KMS-11 (cell line): ENCODE measurements at regions not wholly inside any gene's neighbourhood (a gene's known extent, or its start where the extent isn't known, plus 50 kb on each side); places are given as distances from the start of the nearest gene placed in this dataset.
A peak's percentile ranks its signal among the peaks of the same experiment; 100 is the strongest.

Experiments
- H2AFZ ChIP-seq: fragments of 200-600 bp; sonication (generic); 2 replicates; pipeline ENCODE4 v1.6.1; 2016; ENCODE audit warnings: antibody characterized with exemption, mixed run types, low read depth
- H3K27ac ChIP-seq: fragments of 200-600 bp; sonication (generic); 2 replicates; pipeline ENCODE4 v1.6.1; 2016; ENCODE audit warnings: mild to moderate bottlenecking, mixed run types
- H3K27me3 ChIP-seq: fragments of 200-600 bp; sonication (generic); 2 replicates; pipeline ENCODE4 v1.6.1; 2017; ENCODE audit warnings: mild to moderate bottlenecking, low read depth, mixed run types, moderate library complexity; ENCODE audit not compliant: insufficient read depth
- H3K36me3 ChIP-seq: fragments of 200-600 bp; sonication (generic); 2 replicates; pipeline ENCODE4 v1.6.1; 2017; ENCODE audit warnings: mild to moderate bottlenecking, mixed run types; ENCODE audit not compliant: insufficient read depth
- H3K4me1 ChIP-seq: fragments of 200-600 bp; sonication (generic); 2 replicates; pipeline ENCODE4 v1.6.1; 2016; ENCODE audit warnings: mild to moderate bottlenecking, low read depth, mixed run types; ENCODE audit not compliant: poor library complexity, severe bottlenecking
- H3K4me2 ChIP-seq: fragments of 200-600 bp; sonication (generic); 2 replicates; pipeline ENCODE4 v1.7.0; 2016; ENCODE audit warnings: mild to moderate bottlenecking, mixed run types
- H3K4me3 ChIP-seq: fragments of 200-600 bp; sonication (generic); IDR thresholded peaks from 2 replicates; pipeline ENCODE4 v1.6.1; 2017; ENCODE audit warnings: low read depth, low read length, mixed read lengths; ENCODE audit not compliant: insufficient read depth
- H3K79me2 ChIP-seq: fragments of 200-600 bp; sonication (generic); 2 replicates; pipeline ENCODE4 v1.6.1; 2016; ENCODE audit warnings: low read depth, mixed run types; ENCODE audit not compliant: insufficient read depth
- H3K9ac ChIP-seq: fragments of 200-600 bp; sonication (generic); 2 replicates; pipeline ENCODE4 v1.6.1; 2016; ENCODE audit warnings: mild to moderate bottlenecking, mixed run types
- H4K20me1 ChIP-seq: fragments of 200-600 bp; sonication (generic); 2 replicates; pipeline ENCODE4 v1.6.1; 2016; ENCODE audit warnings: mild to moderate bottlenecking, mixed run types; ENCODE audit not compliant: insufficient read depth
- CTCF ChIP-seq: fragments of 200-600 bp; sonication (generic); conservative IDR thresholded peaks from 2 replicates; pipeline ENCODE4 v1.6.1; 2017; ENCODE audit warnings: low read depth, mild to moderate bottlenecking, antibody characterized with exemption, low read length, moderate library complexity, mixed read lengths

- no peak overlapping the region for H2AFZ ChIP-seq
- no peak overlapping the region for H3K9ac ChIP-seq
- H3K79me2 ChIP-seq: no peaks in the 10 kb centered on the region
- no peak overlapping the region for H3K27ac ChIP-seq
- peaks cover 39% of the 10 kb centered on the region for H3K4me1 ChIP-seq
- H4K20me1 ChIP-seq: no peaks in the 10 kb centered on the region
- H3K4me3 ChIP-seq: no peak overlapping the region
- H3K4me2 ChIP-seq: no peak overlapping the region
- TF ChIP-seq CTCF: no peak
- no peaks in the 10 kb centered on the region for H3K36me3 ChIP-seq
- no peaks in the 10 kb centered on the region for H3K27me3 ChIP-seq
Measured at GRCh38 chr13:50684366-50684765, 159.1 kb downstream of the DLEU7 start.

GRCh38 chr13:50685491-50685890 is 158.0 kb downstream of the DLEU7 start:
- H3K27me3 ChIP-seq: no peaks in the 10 kb centered on the region
- peaks cover 41% of the 10 kb centered on the region for H3K4me1 ChIP-seq
- no peaks in the 10 kb centered on the region for H3K79me2 ChIP-seq
- no peak for TF ChIP-seq CTCF
- H4K20me1 ChIP-seq: no peaks in the 10 kb centered on the region
- no peak overlapping the region for H3K4me3 ChIP-seq
- no peaks in the 10 kb centered on the region for H3K36me3 ChIP-seq
- peak overlapping the region; percentile 7; the same call in 1 of the 2 replicates for H3K27ac ChIP-seq
- 0 out of 2 replicates have a peak overlapping the region, but pooled peaks have one; percentile 15 for H3K9ac ChIP-seq
- H3K4me2 ChIP-seq: peak overlapping the region; percentile 85
- no peak overlapping the region for H2AFZ ChIP-seq

- H3K4me2 ChIP-seq: peak overlapping the region; percentile 85
- H2AFZ ChIP-seq: no peak overlapping the region; the same call in 1 of the 2 replicates
- no peaks in the 10 kb centered on the region for H3K36me3 ChIP-seq
- peaks cover 46% of the 10 kb centered on the region for H3K4me1 ChIP-seq
- TF ChIP-seq CTCF: no peak
- H3K27ac ChIP-seq: peak overlapping the region; percentile 7; the same call in 1 of the 2 replicates
- H3K27me3 ChIP-seq: no peaks in the 10 kb centered on the region
- no peak overlapping the region for H3K4me3 ChIP-seq
- no peaks in the 10 kb centered on the region for H4K20me1 ChIP-seq
- no peaks in the 10 kb centered on the region for H3K79me2 ChIP-seq
- peak overlapping the region; percentile 15; the same call in 1 of the 2 replicates for H3K9ac ChIP-seq
Measured at GRCh38 chr13:50685956-50686355, 157.5 kb downstream of the DLEU7 start.

- peaks cover 52% of the 10 kb centered on the region for H3K4me1 ChIP-seq
- H3K27me3 ChIP-seq: no peaks in the 10 kb centered on the region
- no peak overlapping the region for H3K4me3 ChIP-seq
- peak overlapping the region; percentile 85 for H3K4me2 ChIP-seq
- TF ChIP-seq CTCF: no peak
- no peak overlapping the region; the same call in 1 of the 2 replicates for H3K9ac ChIP-seq
- H2AFZ ChIP-seq: no peak overlapping the region
- no peaks in the 10 kb centered on the region for H3K36me3 ChIP-seq
- peak overlapping the region; percentile 7; the same call in 1 of the 2 replicates for H3K27ac ChIP-seq
- no peaks in the 10 kb centered on the region for H4K20me1 ChIP-seq
- H3K79me2 ChIP-seq: no peaks in the 10 kb centered on the region
Measured at GRCh38 chr13:50686551-50686950, 156.9 kb downstream of the DLEU7 start.
